ENCODE measurements at regions not wholly inside any gene's neighbourhood (a gene's known extent, or its start where the extent isn't known, plus 50 kb on each side); places are given as distances from the start of the nearest gene placed in this dataset.

- no peak for TF ChIP-seq ARNTL (CRISPR knock-in tag; IDR thresholded peaks at IDR 0.05; ENCODE audit: borderline replicate concordance, low read depth)
- TF ChIP-seq ZFP3 (CRISPR knock-in tag; IDR thresholded peaks at IDR 0.05), result no peak
- no peak for TF ChIP-seq ESRRG (CRISPR knock-in tag; IDR thresholded peaks at IDR 0.05)
- no peak for TF ChIP-seq ZFP30 (CRISPR knock-in tag; IDR thresholded peaks at IDR 0.05)
- no peak for TF ChIP-seq GLIS3 (CRISPR knock-in tag; IDR thresholded peaks at IDR 0.05)
- TF ChIP-seq CSDC2 (CRISPR knock-in tag; IDR thresholded peaks at IDR 0.05), result no peak
- no peak for TF ChIP-seq OSR1 (CRISPR knock-in tag; IDR thresholded peaks at IDR 0.05)
Measured at GRCh38 chr9:75823151-75823550, 67.3 kb upstream of the PCSK5 start.

Data from SK-N-SH treated with all-trans-retinoic acid at 6 μM for 48 hours (cell line).